CD14-positive monocyte (primary cell): ENCODE measurements at regions not wholly inside any gene's neighbourhood (a gene's known extent, or its start where the extent isn't known, plus 50 kb on each side); places are given as distances from the start of the nearest gene placed in this dataset.
A peak's percentile ranks its signal among the peaks of the same experiment; 100 is the strongest.

Source experiments
- DNase-seq, 3 donors: peaks; one replicate each; pipeline ENCODE4 v3.0.0-alpha.2; 2011 to 2022
- H2AFZ ChIP-seq: 2 replicates; pipeline ENCODE4 v1.6.0; 2012; ENCODE audit warnings: mild to moderate bottlenecking, low read depth, low read length, inconsistent platforms; ENCODE audit not compliant: insufficient read depth, poor library complexity, severe bottlenecking
- H3K27ac ChIP-seq, 2 donors: 1 replicate in 1 of 2; 2 replicates in 1 of 2; pipeline ENCODE4 v1.5.1; 2012 to 2013; ENCODE audit warnings: low read length in 2 of 2, control low read depth in 1 of 2, inconsistent platforms in 1 of 2, low read depth in 1 of 2, mild to moderate bottlenecking in 1 of 2
- H3K27me3 ChIP-seq, 2 donors: one replicate each; pipeline versions ENCODE4 v1.6.0 to v1.6.1; 2011 to 2013; ENCODE audit warnings: low read length in 2 of 2; ENCODE audit not compliant: control insufficient read depth in 2 of 2, insufficient read depth in 2 of 2
- H3K36me3 ChIP-seq, 2 donors: replicated peaks in 1 of 2; 1 replicate in 1 of 2; 2 replicates in 1 of 2; pipeline versions ENCODE4 v1.5.1 to v1.6.1; 2012 to 2013; ENCODE audit warnings: low read length in 2 of 2, control low read depth in 1 of 2, inconsistent platforms in 1 of 2, mild to moderate bottlenecking in 1 of 2; ENCODE audit not compliant: insufficient read depth in 2 of 2, control insufficient read depth in 1 of 2
- H3K4me1 ChIP-seq, 2 donors: 1 replicate in 1 of 2; 2 replicates in 1 of 2; pipeline versions ENCODE4 v1.5.1 to v1.6.1; 2012 to 2013; ENCODE audit warnings: low read length in 2 of 2, control low read depth in 1 of 2, inconsistent platforms in 1 of 2, mild to moderate bottlenecking in 1 of 2, moderate library complexity in 1 of 2; ENCODE audit not compliant: insufficient read depth in 2 of 2, control insufficient read depth in 1 of 2
- H3K4me2 ChIP-seq: replicated peaks from 2 replicates; pipeline ENCODE3; 2012; ENCODE audit warnings: low read length, moderate library complexity, mild to moderate bottlenecking; ENCODE audit not compliant: poor library complexity, severe bottlenecking; ENCODE audit errors: extremely low read depth
- H3K4me3 ChIP-seq, 3 experiments: fragments of 200-600 bp in 1 of 3; sonication (generic) in 1 of 3; replicated peaks in 1 of 3; 1 replicate in 2 of 3; 2 replicates in 1 of 3; pipeline ENCODE4 v1.5.1; 2011 to 2013; ENCODE audit warnings: low read length in 3 of 3, mild to moderate bottlenecking in 3 of 3, control low read depth in 2 of 3, low read depth in 2 of 3, inconsistent platforms in 1 of 3, moderate library complexity in 1 of 3
- H3K79me2 ChIP-seq: 2 replicates; pipeline ENCODE4 v1.6.0; 2012; ENCODE audit warnings: mild to moderate bottlenecking, control low read depth, inconsistent platforms, low read length, moderate library complexity; ENCODE audit not compliant: insufficient read depth
- H3K9ac ChIP-seq: 2 replicates; pipeline ENCODE4 v1.6.0; 2017; ENCODE audit warnings: low read length, mild to moderate bottlenecking; ENCODE audit not compliant: insufficient read depth, poor library complexity, severe bottlenecking
- H3K9me3 ChIP-seq, 2 donors: replicated peaks in 1 of 2; 1 replicate in 1 of 2; 2 replicates in 1 of 2; pipeline versions ENCODE4 v1.5.1 to v1.6.1; 2012 to 2013; ENCODE audit warnings: low read length in 2 of 2, control low read depth in 1 of 2; ENCODE audit not compliant: control insufficient read depth in 1 of 2, insufficient read depth in 1 of 2
- H4K20me1 ChIP-seq: 2 replicates; pipeline ENCODE4 v1.6.0; 2012; ENCODE audit warnings: mild to moderate bottlenecking, low read length, control low read depth, moderate library complexity; ENCODE audit not compliant: insufficient read depth
- H3K27ac Mint-ChIP-seq, 7 donors: one replicate each; pipeline ENCODE4 v1.8.0; 2020; ENCODE audit warnings: mild to moderate bottlenecking in 7 of 7, mixed read lengths in 7 of 7, moderate library complexity in 6 of 7, inconsistent platforms in 2 of 7
- H3K27me3 Mint-ChIP-seq, 3 donors: one replicate each; pipeline ENCODE4 v1.8.0; 2021 to 2022; ENCODE audit warnings: low read depth in 3 of 3, mild to moderate bottlenecking in 3 of 3, mixed read lengths in 3 of 3, moderate library complexity in 3 of 3, inconsistent platforms in 1 of 3
- H3K36me3 Mint-ChIP-seq, 2 donors: one replicate each; pipeline ENCODE4 v1.8.0; 2020; ENCODE audit warnings: mixed read lengths in 2 of 2, inconsistent platforms in 1 of 2, mild to moderate bottlenecking in 1 of 2
- H3K4me1 Mint-ChIP-seq: one replicate; pipeline ENCODE4 v1.8.0; 2020; ENCODE audit warnings: mild to moderate bottlenecking, mixed read lengths
- H3K4me3 Mint-ChIP-seq, 2 donors: one replicate each; pipeline ENCODE4 v1.8.0; 2020; ENCODE audit warnings: mild to moderate bottlenecking in 2 of 2, mixed read lengths in 2 of 2, moderate library complexity in 1 of 2
- H3K9me3 Mint-ChIP-seq, 7 donors: one replicate each; pipeline ENCODE4 v1.8.0; 2020 to 2022; ENCODE audit warnings: mixed read lengths in 7 of 7, mild to moderate bottlenecking in 6 of 7, moderate library complexity in 6 of 7, inconsistent platforms in 2 of 7
- WGBS: methylation state at CpG from one replicate; pipeline ENCODE4 v1.1.5; 2013; ENCODE audit warnings: missing lambda C conversion rate; ENCODE audit not compliant: insufficient coverage; 5-methylcytosine and 5-hydroxymethylcytosine counted together
- intact Hi-C, 2 donors: fragments of 100-400 bp; cut with micrococcal nuclease; formaldehyde crosslinking; loops; one replicate each; pipeline versions ENCODE4 v1.15.0 to v1.15.1; 2023
- TF ChIP-seq, protein P1 (sequence below): fragments of 200-600 bp; IDR thresholded peaks from one replicate; pipeline ENCODE4 v1.8.0; 2022; ENCODE audit warnings: antibody characterized with exemption, mild to moderate bottlenecking

DNA sequence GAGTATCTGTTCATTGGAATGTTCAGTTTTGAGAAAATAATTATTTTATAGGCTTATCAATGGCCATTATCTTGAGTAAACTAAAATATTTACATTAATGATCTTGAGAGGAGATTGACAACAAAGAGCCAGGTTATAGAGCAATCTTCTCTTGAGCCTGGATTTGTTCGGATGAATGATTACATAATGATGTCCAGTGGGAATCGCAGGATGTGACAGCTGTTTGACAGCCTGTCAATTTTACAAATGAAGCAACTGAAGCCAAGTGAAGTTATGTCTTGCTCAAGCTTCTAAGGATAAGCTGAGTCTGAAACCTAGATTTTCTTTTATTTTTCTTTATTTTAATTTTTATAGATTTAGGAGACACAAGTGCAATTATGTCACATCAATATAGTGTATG lies 52.1 kb upstream of the BACH1 start:
- peaks cover 29 to 47% of the 10 kb centered on the region in 2 donors for H3K4me1 ChIP-seq
- no peaks in the 10 kb centered on the region for H3K27me3 ChIP-seq
- Mint-ChIP-seq H3K9me3 (peaks cover 0 to 6% (median 5%) of the 10 kb centered on the region in 7 donors), H3K4me3 (no peak overlapping the region), H3K27me3 (no peaks in the 10 kb centered on the region), H3K27ac (no peak overlapping the region), H3K36me3 (peaks cover 0 to 7% of the 10 kb centered on the region in 2 donors), H3K4me1 (peaks cover 37% of the 10 kb centered on the region)
- intact Hi-C loops = loop anchor here in 1 of 2 donors (5.0 kb wide), 1 partner anchor 46 kb away; no protein-coding TSS in a partner anchor
- H3K4me2 ChIP-seq = no peak overlapping the region
- H2AFZ ChIP-seq = no peak overlapping the region
- H3K4me3 ChIP-seq = no peak overlapping the region
- no peak overlapping the region for H3K9ac ChIP-seq
- H3K27ac ChIP-seq = peak overlapping the region in 1 of 2 donors; percentile 59
- 92% methylated on average over 2 of the region's 2 CpGs for WGBS
- no peaks in the 10 kb centered on the region for H3K79me2 ChIP-seq
- DNase-seq = no peak
- no peaks in the 10 kb centered on the region for H4K20me1 ChIP-seq
- H3K9me3 ChIP-seq = no peaks in the 10 kb centered on the region
- TF ChIP-seq, protein P1, sequence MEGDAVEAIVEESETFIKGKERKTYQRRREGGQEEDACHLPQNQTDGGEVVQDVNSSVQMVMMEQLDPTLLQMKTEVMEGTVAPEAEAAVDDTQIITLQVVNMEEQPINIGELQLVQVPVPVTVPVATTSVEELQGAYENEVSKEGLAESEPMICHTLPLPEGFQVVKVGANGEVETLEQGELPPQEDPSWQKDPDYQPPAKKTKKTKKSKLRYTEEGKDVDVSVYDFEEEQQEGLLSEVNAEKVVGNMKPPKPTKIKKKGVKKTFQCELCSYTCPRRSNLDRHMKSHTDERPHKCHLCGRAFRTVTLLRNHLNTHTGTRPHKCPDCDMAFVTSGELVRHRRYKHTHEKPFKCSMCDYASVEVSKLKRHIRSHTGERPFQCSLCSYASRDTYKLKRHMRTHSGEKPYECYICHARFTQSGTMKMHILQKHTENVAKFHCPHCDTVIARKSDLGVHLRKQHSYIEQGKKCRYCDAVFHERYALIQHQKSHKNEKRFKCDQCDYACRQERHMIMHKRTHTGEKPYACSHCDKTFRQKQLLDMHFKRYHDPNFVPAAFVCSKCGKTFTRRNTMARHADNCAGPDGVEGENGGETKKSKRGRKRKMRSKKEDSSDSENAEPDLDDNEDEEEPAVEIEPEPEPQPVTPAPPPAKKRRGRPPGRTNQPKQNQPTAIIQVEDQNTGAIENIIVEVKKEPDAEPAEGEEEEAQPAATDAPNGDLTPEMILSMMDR = no peak
- H3K36me3 ChIP-seq = no peaks in the 10 kb centered on the region

DNA sequence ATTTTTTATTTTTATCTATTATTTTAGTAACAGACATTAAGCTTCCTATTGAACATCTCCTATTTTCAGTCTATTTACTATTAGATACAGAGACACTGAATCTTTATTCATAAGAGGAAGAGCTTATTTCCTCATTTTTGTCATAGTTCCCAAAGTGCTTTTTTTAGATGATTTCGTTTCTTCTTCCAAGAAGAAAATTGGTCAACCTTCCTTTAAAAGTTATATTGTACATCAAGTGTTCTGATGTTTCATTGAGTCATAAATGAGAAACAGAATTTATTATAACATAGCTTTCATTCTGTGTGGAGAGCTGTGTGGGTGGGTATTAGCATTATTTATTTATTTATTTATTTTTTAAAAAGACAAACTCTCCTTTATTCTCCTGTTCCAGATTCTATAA lies 50.6 kb upstream of the BACH1 start:
- peak overlapping the region in 1 of 2 donors; percentile 50 for H3K27ac ChIP-seq
- WGBS = no CpG with 5 or more reads among the region's 1 CpG
- DNase-seq = peak in 2 of 3 donors; percentile 64 to 84

More for the DNA sequence above, 50.6 kb upstream of the BACH1 start:
- Histone ChIP-seq H3K4me1 (peaks cover 29 to 47% of the 10 kb centered on the region in 2 donors), H3K27me3 (no peaks in the 10 kb centered on the region), H4K20me1 (no peaks in the 10 kb centered on the region), H3K36me3 (no peaks in the 10 kb centered on the region), H2AFZ (no peak overlapping the region), H3K9me3 (peaks cover 3 to 5% of the 10 kb centered on the region in 2 donors), H3K9ac (no peak overlapping the region), H3K4me3 (no peak overlapping the region), H3K79me2 (no peaks in the 10 kb centered on the region), H3K4me2 (peak overlapping the region; percentile 40)
- intact Hi-C loops = loop anchor here in 1 of 2 donors (5.0 kb wide), 1 partner anchor 44 kb away; no protein-coding TSS in a partner anchor
- Mint-ChIP-seq H3K27me3 (no peaks in the 10 kb centered on the region), H3K9me3 (peaks cover 6 to 14% (median 9%) of the 10 kb centered on the region in 7 donors), H3K27ac (peak overlapping the region; percentile 25 to 82 (median 56)), H3K4me3 (no peak overlapping the region), H3K4me1 (peaks cover 37% of the 10 kb centered on the region), H3K36me3 (peaks cover 3 to 14% of the 10 kb centered on the region in 2 donors)
- TF ChIP-seq, protein P1 = no peak
